Cardiac muscle cell (in vitro differentiated cells and primary cell): ENCODE measurements at regions not wholly inside any gene's neighbourhood (a gene's known extent, or its start where the extent isn't known, plus 50 kb on each side); places are given as distances from the start of the nearest gene placed in this dataset.

Source experiments
- DNase-seq, 2 donors: peaks; one replicate each; pipeline versions ENCODE4 v3.0.0 to v3.0.0-alpha.2; 2010 to 2017; ENCODE audit warnings: low read depth in 1 of 2, low spot score in 1 of 2
- H3K27ac ChIP-seq: fragments of 200-600 bp; sonication (generic); 2 replicates; pipeline ENCODE4 v1.5.1; 2016
- H3K27me3 ChIP-seq: fragments of 200-600 bp; sonication (generic); 2 replicates; pipeline ENCODE4 v1.6.0; 2016; ENCODE audit warnings: control low read depth
- H3K36me3 ChIP-seq: fragments of 200-600 bp; sonication (generic); 2 replicates; pipeline ENCODE4 v1.5.1; 2016; ENCODE audit warnings: control low read depth
- H3K4me1 ChIP-seq: fragments of 200-600 bp; sonication (generic); 2 replicates; pipeline ENCODE4 v1.8.1; 2017; ENCODE audit warnings: low read depth, mild to moderate bottlenecking, mixed run types
- H3K4me3 ChIP-seq: fragments of 200-600 bp; sonication (generic); 2 replicates; pipeline ENCODE4 v1.5.1; 2016; ENCODE audit warnings: mild to moderate bottlenecking
- H3K9me3 ChIP-seq: fragments of 200-600 bp; sonication (generic); 2 replicates; pipeline ENCODE4 v1.5.1; 2017; ENCODE audit warnings: low read depth, mild to moderate bottlenecking, control low read depth
- TF ChIP-seq, protein P1 (sequence below): IDR thresholded peaks from 2 replicates; pipeline ENCODE4 v1.5.1; 2012; ENCODE audit warnings: low read depth, mild to moderate bottlenecking, low read length

DNA sequence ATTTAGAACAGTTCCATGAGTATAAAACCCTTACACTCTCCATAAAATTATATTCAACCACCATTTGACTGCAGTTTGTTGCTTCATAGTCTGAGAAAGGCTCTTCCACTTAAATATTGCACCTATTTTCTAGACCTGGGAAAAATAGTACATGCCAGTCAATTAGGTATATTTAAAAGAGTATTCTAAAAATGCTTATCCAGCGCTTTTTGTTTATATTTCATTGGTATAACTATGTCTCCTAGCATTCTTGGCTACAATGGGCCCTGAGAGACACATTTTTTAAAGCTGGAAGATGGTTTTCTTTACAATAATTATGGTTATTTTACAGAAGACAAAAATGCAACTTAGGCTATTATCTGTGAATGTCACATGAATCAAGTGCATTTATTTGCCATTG is 439.4 kb downstream of the KCNJ18 start:
- no peak for DNase-seq
- TF ChIP-seq, protein P1, sequence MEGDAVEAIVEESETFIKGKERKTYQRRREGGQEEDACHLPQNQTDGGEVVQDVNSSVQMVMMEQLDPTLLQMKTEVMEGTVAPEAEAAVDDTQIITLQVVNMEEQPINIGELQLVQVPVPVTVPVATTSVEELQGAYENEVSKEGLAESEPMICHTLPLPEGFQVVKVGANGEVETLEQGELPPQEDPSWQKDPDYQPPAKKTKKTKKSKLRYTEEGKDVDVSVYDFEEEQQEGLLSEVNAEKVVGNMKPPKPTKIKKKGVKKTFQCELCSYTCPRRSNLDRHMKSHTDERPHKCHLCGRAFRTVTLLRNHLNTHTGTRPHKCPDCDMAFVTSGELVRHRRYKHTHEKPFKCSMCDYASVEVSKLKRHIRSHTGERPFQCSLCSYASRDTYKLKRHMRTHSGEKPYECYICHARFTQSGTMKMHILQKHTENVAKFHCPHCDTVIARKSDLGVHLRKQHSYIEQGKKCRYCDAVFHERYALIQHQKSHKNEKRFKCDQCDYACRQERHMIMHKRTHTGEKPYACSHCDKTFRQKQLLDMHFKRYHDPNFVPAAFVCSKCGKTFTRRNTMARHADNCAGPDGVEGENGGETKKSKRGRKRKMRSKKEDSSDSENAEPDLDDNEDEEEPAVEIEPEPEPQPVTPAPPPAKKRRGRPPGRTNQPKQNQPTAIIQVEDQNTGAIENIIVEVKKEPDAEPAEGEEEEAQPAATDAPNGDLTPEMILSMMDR, result no peak
- no peak overlapping the region for H3K4me3 ChIP-seq
- H3K9me3 ChIP-seq, result peaks cover 3% of the 10 kb centered on the region
- no peaks in the 10 kb centered on the region for H3K36me3 ChIP-seq
- no peaks in the 10 kb centered on the region for H3K4me1 ChIP-seq
- H3K27ac ChIP-seq, result no peak overlapping the region
- H3K27me3 ChIP-seq, result no peaks in the 10 kb centered on the region

DNA sequence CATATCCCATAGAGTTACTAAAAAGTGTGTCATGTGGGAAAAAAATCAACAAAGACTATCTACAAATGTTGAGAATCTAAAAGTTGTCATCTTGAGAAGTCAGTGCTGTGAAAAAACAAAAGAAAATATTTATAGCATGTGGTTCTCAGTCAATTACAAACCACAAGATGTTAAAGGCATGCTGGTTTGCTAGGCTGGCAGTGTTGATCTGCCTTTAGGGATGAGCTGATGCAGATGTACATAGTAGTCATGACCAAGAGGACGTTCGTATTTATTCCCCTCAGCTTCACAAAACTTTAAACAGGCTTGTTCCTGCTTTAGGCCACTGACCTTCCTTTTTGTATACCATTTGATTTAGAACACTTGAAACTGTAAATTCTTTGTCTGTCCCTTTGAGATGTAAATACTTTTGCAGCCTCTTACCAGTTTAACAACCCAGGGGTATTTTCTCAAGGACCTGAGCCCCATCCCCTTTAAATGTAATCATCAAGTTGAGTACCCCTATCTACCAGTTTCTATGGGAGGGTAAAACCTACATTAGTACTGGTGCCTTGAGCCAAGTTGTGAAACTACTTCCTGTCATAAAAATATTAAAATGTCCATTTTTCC is 446.6 kb downstream of the KCNJ18 start:
- no peaks in the 10 kb centered on the region for H3K4me1 ChIP-seq
- no peak overlapping the region for H3K4me3 ChIP-seq
- H3K36me3 ChIP-seq, result no peaks in the 10 kb centered on the region
- H3K27ac ChIP-seq, result no peak overlapping the region
- TF ChIP-seq, protein P1, result no peak
- DNase-seq, result no peak
- no peaks in the 10 kb centered on the region for H3K9me3 ChIP-seq
- no peaks in the 10 kb centered on the region for H3K27me3 ChIP-seq

DNA sequence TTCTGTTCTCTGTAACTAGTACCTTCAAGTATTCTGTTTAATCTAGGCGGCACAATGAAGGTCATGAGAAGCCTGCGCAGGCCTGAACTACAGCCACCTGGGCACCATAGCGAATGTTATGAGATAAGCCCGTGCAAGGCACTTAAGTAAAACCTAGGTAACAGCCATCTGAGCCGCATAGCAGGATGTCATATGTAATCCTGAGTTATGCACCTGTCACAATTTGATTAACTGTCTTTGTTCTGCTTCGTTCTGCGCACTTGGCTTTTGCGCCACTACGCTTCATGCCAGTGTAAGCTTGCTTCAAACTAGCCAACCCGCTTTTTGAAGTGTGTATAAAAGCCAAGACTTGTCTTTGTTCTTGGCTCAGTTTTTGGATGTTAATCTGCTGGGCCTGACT is 449.8 kb downstream of the KCNJ18 start:
- Histone ChIP-seq H3K4me1 (no peaks in the 10 kb centered on the region), H3K36me3 (no peaks in the 10 kb centered on the region), H3K4me3 (no peak overlapping the region), H3K9me3 (peaks cover 3% of the 10 kb centered on the region), H3K27ac (no peak overlapping the region), H3K27me3 (no peaks in the 10 kb centered on the region)
- DNase-seq, result no peak
- TF ChIP-seq, protein P1, result no peak

DNA sequence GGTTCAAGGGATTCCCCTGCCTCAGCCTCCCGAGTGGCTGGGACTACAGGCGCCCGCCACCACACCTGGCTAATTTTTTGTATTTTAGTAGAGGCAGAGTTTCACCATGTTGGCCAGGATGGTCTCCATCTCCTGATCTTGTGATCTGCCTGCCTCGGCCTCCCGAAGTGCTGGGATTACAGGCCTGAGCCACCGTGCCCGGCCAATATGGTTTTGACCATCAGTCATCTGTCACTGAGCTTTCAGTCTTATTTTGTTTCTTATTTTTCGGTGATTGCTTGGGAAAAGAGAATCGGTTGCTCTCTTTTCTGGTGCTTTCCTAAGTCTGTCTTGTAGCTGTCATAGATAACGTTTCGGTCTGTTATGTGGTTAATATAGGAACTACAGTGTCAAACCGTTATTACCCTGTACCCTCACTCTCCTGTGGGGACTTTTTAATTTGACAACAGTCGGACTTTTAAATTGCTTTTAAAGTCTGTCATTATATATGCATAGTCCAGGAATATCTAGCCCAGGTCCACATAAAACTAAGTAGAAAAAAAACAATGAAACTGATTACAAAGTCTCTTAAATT is 453.4 kb downstream of the KCNJ18 start:
- H3K4me3 ChIP-seq, result no peak overlapping the region
- no peak overlapping the region for H3K27ac ChIP-seq
- H3K4me1 ChIP-seq, result no peaks in the 10 kb centered on the region
- H3K27me3 ChIP-seq, result no peaks in the 10 kb centered on the region
- H3K9me3 ChIP-seq, result peaks cover 3% of the 10 kb centered on the region
- TF ChIP-seq, protein P1, result no peak
- H3K36me3 ChIP-seq, result no peaks in the 10 kb centered on the region
- no peak for DNase-seq

DNA sequence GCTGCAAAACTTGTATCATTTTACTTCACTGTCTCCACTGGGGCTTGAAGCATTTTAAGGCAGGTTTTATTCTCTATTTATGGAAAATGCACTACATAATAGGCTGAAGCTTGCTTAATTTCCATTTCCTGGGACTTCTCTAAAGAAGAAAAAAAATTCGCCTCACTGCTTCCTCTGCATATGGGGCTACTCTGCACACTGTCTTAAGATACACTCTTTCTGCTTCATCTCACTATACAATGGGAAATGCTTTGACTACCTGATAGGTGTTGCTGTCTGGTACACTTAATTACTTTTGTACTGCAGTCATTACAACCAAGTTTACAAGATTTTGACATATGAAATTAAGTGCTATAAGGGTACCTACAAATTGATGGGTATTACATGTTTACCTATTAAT is 466.0 kb downstream of the KCNJ18 start:
- Histone ChIP-seq H3K4me1 (no peaks in the 10 kb centered on the region), H3K4me3 (no peak overlapping the region), H3K36me3 (no peaks in the 10 kb centered on the region), H3K9me3 (no peaks in the 10 kb centered on the region), H3K27me3 (no peaks in the 10 kb centered on the region), H3K27ac (no peak overlapping the region)
- TF ChIP-seq, protein P1, result no peak
- DNase-seq, result no peak
